ENCODE measurements at regions not wholly inside any gene's neighbourhood (a gene's known extent, or its start where the extent isn't known, plus 50 kb on each side); places are given as distances from the start of the nearest gene placed in this dataset.

- TF ChIP-seq, protein P1, sequence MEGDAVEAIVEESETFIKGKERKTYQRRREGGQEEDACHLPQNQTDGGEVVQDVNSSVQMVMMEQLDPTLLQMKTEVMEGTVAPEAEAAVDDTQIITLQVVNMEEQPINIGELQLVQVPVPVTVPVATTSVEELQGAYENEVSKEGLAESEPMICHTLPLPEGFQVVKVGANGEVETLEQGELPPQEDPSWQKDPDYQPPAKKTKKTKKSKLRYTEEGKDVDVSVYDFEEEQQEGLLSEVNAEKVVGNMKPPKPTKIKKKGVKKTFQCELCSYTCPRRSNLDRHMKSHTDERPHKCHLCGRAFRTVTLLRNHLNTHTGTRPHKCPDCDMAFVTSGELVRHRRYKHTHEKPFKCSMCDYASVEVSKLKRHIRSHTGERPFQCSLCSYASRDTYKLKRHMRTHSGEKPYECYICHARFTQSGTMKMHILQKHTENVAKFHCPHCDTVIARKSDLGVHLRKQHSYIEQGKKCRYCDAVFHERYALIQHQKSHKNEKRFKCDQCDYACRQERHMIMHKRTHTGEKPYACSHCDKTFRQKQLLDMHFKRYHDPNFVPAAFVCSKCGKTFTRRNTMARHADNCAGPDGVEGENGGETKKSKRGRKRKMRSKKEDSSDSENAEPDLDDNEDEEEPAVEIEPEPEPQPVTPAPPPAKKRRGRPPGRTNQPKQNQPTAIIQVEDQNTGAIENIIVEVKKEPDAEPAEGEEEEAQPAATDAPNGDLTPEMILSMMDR (conservative IDR thresholded peaks at IDR 0.05; ENCODE audit: low read depth, low read length) = no peak
- TF ChIP-seq EZH2 (IDR thresholded peaks at IDR 0.05; ENCODE audit: borderline replicate concordance, low read depth, low read length, poor library complexity, severe bottlenecking) = no peak
Observed at GRCh38 chr7:98753989-98754479, 115.8 kb downstream of the TMEM130 start.

Data from A673 (cell line).